Retina (tissue), 1 donor: ENCODE measurements at regions not wholly inside any gene's neighbourhood (a gene's known extent, or its start where the extent isn't known, plus 50 kb on each side); places are given as distances from the start of the nearest gene placed in this dataset.

Experiments used
- DNase-seq: peaks from one replicate; pipeline ENCODE4 v3.0.0-alpha.2; 2016

DNA sequence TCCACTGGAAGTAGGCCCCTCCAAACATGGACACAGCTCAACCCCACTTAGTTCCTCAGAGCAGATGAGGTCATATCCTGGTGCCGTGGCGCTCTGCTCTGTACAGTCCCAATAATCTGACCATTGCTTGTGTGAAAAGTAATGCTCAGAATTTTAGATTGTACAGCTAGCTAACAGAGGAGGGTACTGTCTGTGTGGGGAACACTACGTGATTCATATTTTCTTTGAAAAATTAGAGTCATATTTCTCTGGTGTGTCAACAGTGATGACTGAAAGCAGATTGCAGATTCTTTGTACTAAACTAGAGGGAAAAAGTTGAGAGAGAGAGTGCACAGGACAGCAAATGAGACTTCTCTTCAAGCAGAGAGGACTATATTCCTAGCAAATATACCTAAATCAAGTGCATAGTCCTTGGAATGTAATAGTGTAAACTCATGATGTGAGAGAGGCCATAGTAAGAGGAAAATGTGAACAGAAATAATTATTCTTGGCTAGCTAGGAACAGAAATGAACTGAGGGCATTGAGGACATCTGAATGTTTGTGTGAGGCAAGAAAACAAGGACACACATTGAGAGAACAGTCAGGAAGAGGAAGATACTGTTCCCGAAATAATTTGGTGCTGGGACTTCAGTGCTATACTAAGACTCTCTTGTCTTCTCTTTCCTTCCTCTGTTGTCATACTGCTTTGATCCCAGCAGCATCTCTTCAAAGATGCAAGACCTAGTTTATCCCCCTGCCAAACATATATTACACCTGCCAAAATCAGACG lies 157.0 kb upstream of the RND3 start:
- no peak for DNase-seq

DNA sequence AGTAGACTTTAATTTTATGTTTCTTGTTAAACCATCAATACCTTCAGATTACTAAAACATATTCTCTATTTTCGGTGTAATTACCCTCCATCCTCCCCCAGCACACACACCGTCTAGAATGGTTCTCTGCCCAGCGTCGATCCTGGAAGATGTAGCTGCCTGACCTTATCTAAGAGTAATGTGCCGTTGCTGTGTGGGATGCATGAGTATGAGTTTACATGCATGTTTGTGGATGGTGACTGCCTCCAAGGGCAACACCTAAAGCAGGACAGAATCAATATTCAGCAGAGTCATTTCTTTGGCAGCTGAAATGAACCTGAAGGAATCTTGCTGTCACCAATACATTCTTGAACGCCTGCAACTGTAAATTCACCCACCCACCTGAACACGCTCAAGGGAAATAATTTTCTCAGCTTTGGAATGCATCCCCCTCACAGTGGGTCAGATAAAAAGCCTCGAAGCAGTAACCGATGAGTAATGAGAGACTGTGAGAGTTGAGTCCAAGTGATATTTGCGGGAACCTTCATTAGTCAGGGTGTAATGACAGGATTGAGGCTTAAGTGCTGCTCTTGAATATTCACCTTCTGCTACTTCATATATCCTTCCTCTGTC lies 155.8 kb upstream of the RND3 start:
- no peak for DNase-seq

DNA sequence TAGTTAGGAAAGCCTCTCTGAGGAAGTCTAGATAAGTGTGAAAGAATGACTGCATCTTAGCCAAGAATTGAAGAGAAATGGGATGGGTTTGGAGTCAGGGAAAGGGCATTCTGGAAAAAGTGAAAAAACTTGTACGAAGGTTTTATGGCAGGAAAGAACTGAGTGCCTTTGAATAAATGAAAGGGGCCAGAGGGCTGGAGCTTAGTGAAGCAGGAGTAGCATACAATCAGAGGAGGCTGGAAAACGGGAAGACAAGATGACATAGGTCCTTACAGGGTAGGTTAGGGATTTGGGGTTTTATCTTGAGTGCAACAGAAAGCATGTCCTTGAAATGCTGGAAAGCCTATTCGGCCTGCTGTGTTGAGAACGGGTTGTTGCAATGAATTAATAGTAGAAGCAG lies 152.6 kb upstream of the RND3 start:
- DNase-seq, result no peak

DNA sequence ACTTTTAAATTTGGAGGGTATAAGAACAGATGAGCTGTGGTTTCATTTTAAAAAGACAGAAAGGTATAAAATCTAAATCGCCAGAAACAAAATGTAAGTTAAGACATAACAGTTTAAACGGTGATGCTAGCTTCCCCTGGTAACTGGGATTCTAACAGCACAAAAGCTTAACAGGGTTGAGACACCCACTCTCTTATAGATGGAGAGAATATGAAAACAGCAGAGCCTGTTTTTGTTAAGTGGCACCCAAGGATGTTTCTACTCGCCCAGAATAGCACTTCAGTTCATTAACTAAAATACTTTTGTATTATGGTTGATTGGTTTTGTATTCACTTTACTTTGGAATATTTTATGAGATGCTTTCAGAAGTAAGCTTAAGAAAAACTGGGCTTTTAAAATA lies 151.9 kb upstream of the RND3 start:
- DNase-seq, result no peak

DNA sequence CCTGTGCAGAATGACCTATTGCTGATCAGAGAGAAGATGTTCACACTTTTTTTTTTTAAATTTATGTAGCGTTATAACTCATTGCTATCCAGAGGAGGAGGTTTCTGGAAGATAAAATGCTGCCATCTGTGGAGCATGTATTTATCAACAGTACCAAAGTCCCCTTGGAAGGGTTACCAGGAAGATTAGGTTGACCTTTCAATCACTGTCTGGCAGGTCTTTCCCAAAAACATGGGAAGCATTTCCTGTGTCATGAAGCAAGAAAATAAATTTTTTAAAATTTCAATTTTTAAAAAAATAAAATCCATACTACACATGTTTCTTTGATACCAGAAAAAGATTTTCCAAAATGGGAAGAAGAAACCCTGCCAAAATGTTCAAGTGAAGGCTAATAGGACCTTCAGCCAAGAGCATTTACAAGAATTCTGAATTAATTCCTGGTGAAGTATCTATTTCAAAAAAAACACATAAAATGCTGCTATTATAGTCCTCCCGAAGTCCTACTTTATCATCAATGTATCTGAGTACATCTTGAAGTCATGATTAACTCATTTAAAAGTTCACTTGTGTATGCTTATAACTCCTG lies 143.9 kb upstream of the RND3 start:
- no peak for DNase-seq

DNA sequence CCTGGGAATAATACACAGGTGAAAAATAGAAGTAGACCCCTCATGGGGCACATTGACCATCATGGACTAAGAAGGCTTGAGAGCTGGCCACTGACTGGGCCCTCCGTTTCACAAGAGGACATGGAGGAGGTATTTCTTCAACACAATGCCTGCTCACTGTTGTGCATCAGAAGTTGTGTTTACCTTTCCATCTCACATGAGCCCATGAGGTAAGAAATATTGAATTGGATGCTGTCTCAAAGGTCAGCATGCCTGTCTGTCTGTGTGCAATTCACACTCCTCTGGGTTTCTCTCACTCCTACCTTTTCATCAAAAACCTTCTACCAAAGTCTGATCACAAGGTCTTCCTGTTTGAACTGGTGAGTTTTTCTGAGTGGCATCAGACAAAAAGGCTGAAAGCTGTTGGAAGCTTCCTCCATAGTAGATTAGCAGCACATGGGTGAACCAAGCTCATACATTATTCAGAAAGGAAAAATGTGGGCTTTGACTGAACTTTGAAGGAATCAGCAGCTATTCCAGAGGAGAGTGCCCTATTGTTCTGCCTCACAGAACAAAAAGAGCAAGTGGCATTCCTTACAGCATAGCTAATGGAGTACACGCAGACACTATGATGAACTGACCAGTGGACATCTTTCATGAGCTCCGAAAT lies 143.2 kb upstream of the RND3 start:
- peak; percentile 61 for DNase-seq

DNA sequence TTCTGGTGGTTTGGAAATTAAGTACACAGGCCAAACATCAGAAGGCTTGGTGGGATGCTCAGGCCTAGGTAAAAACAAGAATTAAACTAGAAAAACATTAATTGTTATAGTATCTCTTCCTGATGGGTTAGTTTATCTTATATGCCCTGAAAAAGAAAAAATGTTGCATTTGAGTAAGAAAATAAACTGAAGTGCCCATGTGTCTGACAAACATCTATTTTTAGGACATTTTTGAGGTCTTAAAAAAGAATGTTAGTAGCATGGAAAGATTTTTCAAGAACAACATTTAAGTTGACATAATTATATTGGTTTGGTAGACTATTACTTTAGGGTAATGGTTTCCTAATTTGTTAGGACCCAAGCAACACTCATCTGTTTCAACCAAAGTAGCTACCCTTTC lies 140.1 kb upstream of the RND3 start:
- no peak for DNase-seq

DNA sequence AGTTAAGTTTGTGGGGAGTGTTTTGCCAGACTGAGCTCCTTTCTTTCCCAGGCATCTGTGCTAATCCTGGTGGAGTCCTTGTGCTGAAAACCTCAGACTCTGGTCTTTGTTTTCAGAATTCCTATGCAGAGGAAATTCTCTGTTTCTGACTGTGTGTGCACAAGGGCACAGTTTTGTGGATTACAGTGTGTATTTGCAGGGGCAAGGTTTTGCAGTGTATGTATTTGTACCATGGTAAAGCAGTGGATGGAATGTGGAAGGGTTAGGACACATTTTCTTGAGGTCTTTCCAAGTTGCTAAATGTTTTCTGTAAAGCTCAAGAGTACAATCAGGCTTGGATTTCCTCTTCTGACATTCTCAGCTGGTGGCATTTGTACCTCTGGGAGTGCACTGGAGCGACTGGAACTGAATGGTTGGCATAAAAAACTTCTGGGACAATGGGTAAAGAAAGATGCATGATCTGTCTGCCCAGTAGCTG lies 139.5 kb upstream of the RND3 start:
- DNase-seq, result no peak

DNA sequence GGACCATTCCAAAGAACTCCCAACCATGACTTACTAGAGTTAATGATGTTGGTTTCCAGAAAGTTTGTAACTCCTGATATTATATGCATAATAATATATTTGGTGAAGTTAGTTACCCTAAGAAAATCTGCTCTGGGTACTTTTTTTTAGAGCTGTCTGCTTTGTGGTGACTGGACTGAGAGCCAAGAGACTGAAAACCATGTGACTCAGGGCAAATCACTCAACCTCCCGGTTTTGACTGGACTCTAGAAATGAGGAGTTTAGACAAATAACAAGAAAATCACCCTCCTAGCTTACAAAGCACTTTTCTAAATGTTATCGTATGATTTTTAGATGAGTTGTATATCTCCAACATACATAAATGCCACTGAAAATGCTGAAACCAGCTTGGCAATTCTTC lies 138.3 kb upstream of the RND3 start:
- no peak for DNase-seq

DNA sequence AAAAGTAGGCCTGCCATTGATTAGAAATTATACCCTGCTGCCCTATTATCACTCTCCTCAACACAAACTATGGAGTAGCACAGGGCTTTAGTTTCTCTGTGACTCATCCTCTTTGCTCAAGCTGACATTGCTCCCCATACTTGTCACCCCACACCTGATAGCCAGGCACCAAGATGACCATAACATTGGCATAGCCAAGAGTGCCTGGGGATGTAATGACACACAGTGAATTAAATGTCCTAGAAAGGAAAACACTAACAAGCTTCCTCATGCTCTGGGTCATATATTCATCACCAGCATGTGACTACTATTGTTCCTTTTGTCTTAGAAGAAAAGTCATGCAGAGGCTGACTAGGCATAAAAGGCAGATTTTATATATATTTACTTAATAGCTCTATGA lies 137.8 kb upstream of the RND3 start:
- DNase-seq, result no peak

DNA sequence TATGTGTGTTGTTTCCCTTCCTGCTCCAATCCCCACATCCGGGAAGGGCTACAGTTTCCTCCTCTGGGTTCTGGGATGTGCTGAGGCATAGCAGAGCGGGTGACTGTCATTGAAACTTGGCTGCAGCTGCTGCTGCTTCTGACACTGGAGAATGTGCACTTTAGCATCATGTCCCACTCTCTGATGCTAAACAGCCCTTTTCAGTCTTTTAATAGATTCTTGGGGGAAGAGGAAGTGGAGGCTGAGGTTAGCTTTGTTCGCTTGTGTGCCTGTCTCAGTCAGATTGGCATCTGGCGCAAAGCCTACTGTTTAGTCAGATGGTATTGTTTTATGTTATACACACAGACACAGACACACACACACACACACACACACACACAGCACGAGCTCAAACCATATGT lies 136.5 kb upstream of the RND3 start:
- no peak for DNase-seq

DNA sequence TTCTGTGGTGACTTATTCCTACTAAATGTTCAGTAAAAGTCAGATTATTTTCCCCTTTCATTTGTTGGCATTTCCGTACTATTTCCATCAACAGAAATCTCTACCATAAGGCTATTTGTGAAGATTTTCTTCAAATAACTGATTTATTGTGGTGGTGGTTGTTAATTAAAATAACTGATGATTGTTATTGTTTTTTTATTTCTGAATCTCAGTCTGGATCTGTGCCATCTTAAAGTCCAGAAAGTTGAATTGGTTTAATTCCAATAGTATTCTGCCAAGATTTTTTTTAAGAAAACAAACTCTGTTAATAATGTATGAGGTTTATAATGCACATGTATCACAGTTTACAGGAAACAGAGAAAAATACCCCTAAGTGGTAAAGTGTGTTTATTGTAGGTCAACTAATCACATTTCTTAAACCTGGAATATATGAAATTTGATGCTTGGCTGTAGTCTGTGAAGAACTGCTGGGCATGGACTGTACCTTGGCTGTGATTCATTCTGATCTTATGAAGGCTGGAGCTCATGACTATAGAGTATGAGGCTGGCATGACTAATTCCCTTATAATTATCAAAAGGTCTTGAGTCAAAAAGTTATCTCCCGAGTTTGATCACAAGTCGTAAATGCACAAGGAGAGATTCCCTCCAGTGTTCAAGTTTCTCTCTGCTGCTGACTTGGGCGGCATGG lies 134.2 kb upstream of the RND3 start:
- DNase-seq, result no peak

DNA sequence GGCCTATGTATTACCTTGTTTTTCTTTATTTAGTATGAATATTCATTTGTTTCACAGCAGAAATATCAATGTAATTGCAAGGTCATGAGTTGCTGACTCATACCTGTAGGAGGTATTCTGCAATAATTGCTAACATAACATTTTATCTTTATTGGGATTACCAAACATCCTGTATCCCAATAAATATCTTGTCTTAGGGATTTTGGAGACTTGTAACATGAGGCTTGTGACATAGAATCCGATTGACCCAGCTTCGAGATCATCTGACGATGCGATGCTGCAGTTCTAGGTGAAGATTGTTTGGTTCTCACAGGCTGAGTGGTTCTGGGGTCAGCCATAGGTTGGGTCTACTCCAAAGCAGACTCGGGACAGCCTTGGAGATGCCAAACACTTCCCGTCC lies 133.4 kb upstream of the RND3 start:
- DNase-seq, result no peak

DNA sequence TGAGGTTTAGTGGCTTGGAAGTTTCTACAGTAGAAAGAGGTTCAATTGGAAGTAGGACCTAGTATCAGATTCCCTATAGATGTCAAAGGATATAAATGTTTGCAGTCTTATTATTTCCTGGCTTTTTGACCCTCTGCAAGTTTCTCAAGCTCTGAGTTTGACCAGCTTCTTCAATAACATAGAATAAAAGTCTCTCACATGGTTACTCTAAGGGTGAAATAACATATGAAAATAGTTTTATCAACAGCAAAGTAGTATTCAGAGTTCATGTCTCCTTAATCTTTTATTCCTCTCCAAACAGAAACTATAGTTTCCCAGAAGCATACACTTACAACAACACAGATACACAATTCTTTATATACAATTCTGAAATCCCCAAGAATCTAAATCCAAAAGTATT lies 132.9 kb upstream of the RND3 start:
- DNase-seq, result no peak

DNA sequence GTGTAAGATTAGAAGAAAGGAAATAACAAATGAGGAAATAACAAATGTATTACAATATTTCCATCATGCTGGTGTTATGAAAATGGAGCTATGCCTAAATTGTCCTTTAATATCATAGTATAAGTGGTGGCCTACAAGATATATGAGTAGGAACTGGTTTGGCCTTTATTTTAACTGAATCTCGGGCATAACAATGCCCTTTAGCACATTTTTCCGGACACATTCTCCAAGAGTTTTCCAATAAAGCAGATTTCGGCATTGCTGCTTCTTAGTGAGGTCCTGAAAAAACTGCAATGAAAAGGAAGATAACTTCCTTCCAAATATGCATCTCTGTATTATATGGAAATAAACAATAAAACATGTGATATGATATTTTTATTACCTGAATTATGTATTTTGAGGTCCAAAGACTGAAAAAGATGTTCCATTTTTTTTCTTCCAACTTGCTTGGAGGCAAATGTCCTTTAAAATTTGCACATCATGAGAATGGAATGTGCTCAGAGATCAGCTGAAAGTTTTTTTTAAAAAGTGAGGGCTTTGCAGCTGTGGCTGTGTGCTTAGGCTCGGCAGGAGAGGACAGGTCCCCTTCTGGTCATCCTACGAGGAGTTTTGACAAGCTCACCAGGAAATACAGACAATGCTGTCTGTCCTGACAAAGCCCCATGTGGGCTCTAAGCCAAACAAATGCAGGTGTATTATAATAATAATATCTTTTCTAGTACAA lies 132.3 kb upstream of the RND3 start:
- no peak for DNase-seq

DNA sequence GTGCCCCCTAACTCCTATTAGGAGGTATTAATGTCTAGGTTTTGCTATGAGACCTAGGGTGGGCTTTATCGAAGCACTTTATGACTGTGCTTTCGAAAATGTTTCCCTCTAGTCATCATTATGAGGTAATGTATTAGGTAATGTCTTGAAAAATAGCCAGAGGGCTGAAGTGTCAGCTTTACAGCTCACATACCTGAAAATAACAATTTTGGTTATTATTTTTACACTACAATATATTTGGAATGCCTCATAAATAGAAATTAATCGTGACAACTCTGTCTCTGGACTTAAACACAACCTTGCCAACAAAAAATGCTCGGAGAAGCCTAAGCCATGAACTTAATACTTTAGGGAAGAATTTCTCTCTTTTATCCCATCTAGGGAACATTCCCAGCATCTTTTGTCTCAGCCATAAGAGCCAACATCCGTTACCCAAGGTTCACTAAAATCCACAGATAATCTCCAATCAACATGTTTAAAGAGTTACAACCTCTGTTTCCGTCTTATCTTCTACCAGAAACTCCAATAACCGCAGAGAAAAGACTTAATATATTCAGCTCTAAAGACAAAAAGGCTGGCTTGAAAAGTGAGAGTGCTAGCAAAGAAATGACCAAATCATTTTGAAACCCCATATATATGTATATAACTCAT lies 130.9 kb upstream of the RND3 start:
- DNase-seq, result no peak

DNA sequence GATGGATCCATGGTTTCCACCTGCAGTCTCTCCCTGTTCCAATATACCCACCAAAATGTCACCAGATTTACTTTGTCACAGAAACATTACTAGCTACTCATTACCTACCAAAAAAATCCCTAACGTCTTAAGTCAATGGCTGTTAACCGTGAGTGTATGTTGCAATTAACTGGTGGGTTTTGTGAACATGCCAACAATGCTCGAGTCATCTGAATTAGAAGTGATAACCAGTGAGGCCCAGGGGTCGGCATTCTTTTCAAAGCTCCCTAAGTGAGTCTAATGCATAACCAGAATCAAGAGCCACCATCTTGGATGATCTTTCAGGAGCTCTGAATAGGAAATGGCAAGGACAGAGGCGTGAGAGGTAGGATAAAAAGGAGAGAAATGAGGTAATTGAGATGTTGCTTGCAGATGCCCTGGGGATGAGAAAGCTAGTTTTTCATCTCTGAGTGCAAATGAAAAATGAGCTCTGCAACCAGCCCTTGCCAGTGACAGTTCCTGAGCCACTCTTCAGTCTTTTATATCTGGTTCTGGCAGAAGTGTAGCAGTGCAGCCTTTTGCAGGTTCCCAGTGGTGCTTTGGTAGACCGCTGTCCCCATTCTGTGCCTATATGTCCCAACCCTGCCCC lies 130.0 kb upstream of the RND3 start:
- no peak for DNase-seq

DNA sequence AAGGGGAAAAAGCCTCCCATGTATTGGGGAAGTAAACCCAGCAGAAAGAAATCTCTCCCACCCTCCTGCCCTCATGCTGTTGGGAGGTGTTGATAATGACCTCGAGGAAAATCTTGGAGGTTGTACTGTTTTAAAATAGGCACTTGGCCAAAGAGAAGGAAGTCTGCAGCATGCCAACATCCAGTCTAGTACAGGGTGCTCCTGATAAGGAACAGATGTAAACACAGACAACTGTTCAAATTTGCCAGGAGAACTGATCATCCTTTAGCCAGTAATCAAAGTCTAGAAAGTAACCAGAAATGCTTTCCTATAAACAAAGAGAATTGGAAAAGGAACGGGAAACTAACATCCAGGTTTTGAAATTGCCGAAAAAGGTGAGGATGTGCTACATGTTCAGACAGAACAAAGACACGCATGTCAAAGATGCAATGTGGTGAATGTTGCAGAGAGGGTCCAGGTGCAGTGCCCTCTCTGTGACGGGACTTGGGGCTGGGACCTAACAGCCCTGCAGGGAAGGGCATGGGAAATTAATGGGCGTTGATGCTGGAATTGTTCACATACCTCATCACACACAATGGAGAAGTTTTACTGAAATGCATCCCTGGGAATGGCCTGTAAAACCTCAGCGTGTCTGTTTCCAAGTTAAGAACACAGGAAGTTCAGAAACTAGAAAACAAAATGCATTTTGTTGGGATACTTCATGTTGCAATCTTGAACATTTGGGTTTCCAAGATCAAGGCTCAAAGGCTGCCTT lies 125.7 kb upstream of the RND3 start:
- no peak for DNase-seq

DNA sequence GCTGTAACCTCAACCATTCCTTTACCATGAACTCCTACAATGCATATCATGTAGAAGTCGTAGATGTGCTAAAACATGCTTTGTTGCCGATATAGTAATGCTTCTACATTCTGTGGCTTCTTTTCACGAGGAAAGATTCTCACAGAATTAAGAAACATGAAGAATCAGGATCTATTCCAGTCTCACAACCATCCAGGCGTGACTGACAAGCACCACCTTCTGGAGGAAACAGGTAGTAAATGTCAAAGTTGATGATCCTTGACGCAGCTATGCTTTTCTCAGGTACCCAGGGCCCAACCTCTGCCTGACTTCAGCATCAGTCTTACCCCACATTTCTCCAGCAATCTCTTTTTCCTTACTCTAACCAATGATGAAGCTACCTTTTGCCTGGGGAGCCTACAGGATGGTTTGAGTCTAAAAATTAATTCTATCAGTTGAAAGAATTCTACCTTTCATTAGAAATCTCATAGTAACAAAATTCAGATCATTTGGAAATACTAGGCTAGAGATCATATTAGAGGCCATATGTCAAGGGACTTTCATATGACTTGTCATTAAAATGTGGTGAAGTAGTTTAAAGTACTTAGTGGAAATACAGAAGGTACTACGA lies 123.3 kb upstream of the RND3 start:
- no peak for DNase-seq

DNA sequence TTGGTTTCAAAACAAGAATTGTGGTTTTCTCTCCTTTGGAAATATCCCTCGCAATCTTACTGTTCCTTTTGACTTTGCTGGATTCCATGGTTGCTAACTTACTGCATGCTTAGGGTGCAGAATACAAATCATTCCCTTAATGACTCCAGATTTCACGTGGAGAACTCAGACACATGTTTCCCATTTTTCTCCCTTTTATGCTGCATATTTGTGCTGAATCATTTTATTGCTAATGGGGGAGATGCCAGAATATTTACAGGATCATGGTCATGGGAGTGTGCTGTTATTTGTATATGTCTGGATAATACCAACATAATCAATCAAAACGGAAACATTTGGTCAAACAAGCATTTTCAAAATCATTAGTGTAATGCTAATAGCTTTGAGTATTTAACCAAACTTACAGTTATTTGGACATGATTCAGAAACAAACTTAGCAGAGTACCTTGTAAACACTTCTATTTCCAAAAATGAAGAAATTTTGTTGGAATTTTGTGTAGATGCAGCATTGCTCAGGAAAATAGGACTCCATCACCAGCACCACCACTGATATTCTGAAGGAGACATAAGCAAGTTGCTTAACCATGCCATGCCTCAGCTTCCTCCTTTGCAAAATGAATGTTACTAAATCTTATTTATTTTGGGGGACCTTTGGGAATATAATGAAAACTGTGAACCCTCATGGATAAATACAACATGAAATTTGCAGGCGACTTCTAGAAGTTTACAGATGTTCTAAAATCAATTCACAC lies 122.5 kb upstream of the RND3 start:
- DNase-seq, result no peak
